Stimulated activated CD4-positive, alpha-beta T cell treated with anti-CD3 and anti-CD28 coated beads, Interleukin-1b, Interleukin-23, amount 100 ng/mL, for 48 hours (primary cell): ENCODE measurements at regions not wholly inside any gene's neighbourhood (a gene's known extent, or its start where the extent isn't known, plus 50 kb on each side); places are given as distances from the start of the nearest gene placed in this dataset.

Experiments
- DNase-seq: peaks from one replicate; pipeline ENCODE4 v3.0.0-alpha.2; 2020

GRCh38 chr2:122132147-122132691 lies 376.8 kb downstream of the TSN start:
- DNase-seq: no peak

DNA sequence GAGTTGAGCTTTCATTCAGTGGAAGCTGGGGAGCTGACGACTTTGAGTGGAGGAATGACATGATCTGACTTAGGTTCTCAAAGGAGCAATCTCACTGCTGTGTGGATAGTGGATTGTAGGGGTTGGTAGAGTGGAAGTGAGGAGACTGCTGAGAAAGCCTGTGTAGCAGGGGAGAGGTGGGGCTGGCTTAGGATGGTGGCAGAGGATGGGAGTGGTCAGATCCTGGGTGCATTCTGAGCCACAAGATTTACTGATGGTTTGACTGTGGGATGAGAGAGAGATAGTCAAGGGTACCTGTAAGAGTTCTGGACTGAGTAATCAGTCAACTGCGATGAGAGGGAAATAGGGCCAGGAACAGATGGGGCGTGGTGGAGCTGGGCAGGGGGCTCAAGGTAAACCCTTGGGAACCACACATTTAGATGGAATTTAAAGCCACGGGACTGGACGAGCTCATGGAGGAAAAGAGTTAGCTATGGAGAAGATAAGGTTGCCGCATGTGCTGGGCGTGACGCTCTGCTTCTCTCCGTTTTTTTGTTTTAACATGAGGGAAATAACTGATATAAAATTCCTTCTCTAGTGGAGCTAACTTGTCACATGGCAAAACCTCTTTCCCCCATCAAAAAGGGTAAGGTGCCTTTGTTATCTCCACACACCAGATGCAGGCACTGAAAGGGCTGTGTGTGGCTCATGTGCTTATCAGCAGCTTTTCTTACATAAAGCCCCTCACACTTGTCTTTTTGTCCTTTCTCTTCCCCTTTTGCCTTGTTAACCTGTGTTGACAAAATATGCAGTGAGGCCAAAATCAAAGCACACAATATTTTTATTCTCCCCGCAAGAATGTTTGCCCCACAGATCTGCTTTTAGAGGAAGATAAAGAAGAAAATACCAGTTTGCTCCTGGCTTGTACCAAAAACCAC lies 379.8 kb downstream of the TSN start:
- DNase-seq: no peak

- DNase-seq: no peak
Observed at GRCh38 chr2:122136056-122136455, 380.6 kb downstream of the TSN start.

- DNase-seq: no peak
Observed at GRCh38 chr2:122138561-122138960, 383.1 kb downstream of the TSN start.

DNA sequence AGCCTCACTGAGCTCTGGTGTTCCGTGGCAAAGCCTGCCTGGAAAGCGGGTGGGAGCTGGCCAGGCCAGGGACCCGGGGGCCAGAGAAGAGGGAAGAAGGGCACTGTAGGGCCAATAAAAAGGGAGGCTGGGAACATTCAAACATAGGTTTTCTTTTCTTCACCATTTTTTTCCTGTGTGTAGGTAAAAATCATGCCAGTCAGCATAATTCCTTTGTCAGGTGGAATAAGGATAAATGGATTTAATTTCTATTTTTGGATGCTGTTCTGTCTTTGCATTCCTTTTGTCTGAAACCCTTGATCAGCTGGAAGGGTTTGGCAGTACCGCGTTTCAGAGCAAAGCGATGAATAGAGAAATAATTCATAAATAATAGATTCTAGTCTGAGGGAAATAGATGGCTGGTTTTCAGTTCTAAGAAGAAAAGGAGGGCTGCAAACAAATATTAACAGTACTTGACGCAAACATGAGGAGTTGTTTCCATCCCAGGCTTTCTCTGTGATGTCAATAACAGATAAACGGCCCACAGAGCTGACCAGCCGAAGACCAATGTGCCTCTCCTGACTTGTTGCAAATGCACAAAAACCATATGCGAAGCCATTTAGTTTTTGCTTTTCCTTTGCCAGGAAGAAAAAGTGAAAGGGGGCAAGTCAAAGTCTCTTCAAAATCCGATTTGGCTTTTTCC lies 384.4 kb downstream of the TSN start:
- DNase-seq: no peak

- DNase-seq: no peak
Observed at GRCh38 chr2:122144884-122145283, 389.4 kb downstream of the TSN start.

DNA sequence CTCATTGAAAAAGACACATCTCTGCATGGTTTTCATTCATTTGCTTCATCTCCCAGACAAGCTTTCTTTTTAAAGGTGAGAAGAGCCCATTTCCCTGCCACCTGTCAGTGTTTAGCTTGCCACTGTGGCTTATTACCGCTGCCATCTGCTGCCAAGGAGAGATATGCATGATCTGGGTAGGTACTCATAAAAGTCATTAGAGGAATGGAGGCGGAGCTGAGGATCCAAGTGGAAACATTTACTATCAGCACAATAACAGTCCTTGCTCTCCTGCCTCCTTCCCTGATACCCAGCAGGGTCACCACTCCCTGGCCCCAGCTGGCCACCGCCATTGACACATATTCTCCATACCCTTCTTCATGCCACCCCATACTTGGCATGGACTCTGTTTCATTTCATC lies 390.4 kb downstream of the TSN start:
- DNase-seq: no peak

DNA sequence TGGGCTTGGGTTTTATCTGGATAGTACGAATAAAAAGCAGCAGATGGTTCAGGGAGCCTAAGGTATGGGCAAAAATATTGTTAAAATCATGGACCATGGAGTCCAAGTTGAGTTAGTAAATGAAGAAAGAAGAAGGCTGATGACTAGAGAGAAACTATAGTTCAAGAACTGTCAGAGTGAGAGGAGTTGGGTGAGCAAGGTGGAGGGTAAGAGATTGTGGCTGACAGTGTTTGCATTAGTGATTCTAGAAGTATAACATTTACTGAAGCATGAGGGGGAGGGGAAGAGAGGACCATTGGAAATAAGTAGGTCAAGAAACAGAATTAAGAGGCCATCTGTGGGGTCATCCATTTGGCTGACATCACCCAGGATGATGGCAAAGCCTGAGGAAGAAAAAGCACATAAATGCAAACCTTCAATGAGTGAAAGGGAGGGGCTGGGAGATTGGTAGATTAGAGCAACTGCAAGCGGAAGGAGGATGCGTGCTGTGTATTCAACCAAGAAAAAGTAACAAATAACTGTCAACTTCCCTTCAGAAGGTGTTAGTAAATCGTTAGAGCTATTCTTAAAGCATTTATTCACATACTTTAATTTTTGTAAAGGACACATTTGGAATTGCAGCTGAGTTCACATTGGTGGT lies 392.8 kb downstream of the TSN start:
- no peak for DNase-seq

GRCh38 chr2:122150524-122151280 lies 395.3 kb downstream of the TSN start:
- DNase-seq: no peak

- no peak for DNase-seq
Observed at GRCh38 chr2:122152571-122152970, 397.1 kb downstream of the TSN start.

DNA sequence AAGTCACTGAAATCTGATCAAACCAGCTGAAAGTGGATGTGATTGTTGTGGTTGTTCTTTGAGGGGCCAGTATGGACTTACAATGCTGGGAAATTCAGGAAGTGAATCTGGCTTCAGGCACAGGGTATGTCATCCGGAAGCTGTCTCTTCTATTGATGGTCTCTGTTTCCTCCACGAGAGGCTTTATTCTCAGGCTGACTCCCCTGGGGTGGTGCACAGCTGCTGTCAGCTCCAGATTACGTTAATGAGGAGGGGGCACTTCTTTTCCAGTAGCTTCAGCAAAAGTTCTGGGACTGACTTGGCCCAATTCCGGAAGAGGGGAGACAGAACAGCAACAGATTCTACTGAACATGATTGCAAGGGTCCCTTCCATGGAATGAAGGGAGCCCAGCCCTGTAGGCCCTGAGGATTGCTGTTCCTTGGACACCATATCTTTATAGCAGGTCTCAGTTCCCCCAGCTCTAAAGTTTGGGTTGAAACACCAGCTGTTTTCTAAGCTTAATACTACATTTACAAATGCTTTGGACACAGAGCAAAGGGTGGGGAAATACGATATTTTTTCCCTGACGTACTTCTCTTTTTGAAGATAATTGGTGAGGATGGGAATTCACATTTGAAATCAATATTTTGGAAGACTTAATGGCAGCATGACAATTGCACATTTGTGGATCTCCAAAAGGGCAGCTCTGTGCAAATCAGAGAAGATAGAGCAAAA lies 400.9 kb downstream of the TSN start:
- DNase-seq: no peak

DNA sequence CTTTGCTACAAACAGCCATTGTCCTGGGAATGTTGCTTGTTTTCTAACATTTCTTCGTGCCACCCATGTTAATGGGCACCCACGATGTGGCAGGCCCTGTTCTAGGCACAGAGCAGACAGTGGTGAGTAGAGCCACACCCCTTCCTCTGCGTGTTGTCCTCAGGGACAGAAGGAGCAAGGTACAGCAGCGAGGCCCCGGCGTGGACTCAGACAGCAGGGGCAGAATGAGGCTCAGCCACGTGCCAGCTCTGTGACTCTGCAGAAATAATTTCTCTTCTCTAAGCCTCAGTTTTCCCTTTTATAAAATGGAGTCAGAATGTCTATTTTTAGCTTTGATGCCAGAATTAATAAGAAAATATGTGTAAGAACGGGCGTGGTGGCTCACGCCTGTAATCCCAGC lies 401.7 kb downstream of the TSN start:
- DNase-seq: no peak

DNA sequence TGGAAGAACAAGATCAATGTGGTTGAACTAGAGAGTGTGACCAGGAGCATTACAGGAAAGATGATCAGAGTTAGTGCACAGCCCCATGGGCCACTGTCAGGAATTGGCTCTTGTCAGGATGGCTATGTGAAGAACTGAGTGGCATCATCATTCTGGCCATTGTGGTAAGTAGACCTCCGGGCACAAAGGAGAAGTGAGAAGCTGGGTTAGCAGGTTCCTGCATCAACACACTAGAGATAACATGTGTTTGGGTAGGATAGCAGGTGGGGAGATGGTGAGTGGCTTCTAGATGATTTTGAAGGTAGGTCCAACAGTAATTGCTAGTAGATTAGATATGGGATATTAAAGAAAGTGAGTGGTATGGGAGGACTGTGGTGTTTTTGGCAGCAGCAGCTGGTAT lies 408.2 kb downstream of the TSN start:
- DNase-seq: no peak

DNA sequence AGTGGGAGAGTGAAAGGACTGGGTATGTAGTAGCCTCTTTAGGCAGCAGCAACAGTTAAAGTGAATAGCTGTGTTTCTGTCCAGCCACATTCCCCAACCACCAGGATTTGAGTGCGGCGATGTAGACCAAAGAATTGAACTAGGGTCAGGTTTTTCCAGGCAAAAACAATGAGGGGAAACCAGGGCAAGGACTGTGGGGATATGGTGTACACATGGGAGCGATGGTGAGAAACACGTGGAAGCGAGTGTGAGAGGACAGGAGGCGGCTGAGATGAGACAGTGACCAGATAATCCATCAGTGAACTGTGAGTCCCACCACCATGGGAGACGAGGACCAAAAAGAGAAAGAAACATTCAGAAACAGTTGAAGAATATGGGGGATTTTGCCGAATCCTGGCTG lies 409.5 kb downstream of the TSN start:
- DNase-seq: no peak

DNA sequence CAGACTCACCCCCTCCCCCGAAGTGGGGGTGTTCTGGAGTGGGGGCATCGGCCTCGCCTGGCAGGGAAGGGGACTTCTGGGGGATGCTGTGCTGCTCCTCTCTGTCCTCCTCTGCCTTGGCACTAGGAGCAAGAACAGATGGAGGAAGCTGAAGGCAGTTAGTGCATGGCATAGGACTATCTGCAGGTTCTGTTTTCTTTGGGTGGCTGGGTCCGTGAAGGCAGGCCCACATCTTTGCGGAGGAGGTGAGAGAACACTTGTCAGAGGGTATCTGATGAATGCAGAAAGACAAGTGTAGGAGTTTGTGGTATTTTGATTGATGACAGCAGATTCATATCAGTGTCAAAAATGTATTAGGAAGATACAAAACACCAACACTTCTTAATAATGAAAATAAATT lies 411.4 kb downstream of the TSN start:
- no peak for DNase-seq

GRCh38 chr2:122167515-122167914 lies 412.1 kb downstream of the TSN start:
- no peak for DNase-seq

- DNase-seq: no peak
Observed at GRCh38 chr2:122168799-122169198, 413.3 kb downstream of the TSN start.

DNA sequence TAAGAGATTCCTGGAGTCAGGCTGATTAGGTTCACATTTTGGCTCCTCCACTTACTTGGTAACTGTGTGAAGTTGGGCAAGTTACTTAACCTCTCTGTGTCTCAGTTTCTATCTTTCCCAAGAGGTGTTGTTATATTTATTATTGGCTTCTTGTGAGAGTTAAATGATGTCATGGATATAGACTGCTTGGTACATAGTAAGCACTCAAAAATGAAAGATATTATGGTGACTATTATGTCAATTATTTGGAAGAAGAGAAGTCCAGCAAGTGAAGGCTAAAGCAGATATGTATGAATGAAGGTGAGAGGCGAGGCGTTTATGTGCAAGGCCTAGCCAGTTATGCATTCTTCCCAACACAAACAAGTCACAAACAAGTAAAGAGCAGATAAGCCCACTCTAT lies 417.4 kb downstream of the TSN start:
- DNase-seq: no peak

- DNase-seq: no peak
Observed at GRCh38 chr2:122174061-122174460, 418.6 kb downstream of the TSN start.

DNA sequence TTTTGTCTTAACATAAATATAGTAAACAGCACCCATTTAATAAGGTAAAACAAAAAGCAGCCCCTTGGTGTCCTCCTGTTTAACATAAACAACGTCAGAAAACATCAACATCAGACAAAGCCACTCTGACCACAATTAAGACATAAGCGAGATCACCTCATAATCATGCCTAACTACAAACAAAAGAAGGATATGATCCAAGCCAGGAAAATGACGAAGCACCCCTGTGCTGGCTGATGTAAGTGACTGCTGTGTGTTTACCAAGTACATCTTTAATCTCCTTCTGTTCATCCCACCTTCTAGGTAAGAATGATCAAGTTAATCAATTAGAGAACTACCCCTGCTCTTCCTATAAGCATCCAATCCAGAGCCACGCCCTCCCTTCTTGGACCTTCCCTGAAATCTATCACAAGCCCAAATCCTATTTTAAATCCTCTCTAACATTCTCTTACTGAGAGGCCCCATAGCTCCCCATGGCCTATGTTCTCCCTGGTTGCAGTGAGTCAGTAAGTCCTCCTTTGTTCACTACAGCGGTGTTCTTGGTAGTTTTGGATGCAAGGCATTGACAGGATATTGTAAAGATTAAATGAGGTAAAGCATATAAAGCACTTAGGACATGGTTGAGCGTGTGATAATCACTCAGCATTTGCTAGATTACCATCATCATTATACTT lies 424.2 kb downstream of the TSN start:
- no peak for DNase-seq

DNA sequence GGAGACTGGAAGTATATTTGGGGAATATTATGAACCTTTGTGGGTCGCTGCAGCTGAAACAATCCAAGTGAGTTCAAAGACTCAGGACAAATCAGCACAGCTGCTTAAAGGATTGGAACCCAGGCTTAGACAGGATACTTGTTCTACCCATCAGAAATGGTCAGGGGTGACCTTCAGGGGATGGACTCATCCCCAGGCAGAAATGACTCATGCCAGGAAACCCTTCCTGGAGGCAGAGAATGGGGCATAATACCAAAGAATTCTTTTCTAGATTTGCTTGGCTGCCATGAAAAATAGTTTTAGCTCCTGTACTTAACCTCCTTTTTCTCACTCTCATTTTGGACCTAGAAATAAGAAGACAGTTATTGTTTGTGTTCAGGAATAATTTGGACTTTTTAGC lies 425.5 kb downstream of the TSN start:
- DNase-seq: no peak
